GM19043 (cell line): ENCODE measurements at regions not wholly inside any gene's neighbourhood (a gene's known extent, or its start where the extent isn't known, plus 50 kb on each side); places are given as distances from the start of the nearest gene placed in this dataset.
"Not testable (repeated sequence)": the region's sequence is repeated elsewhere in the genome, so short reads cannot be mapped to it uniquely, and the experiment has no call there.

Source experiments
- ATAC-seq: cut with Tn5 transposase; IDR thresholded peaks from one replicate; pipeline ENCODE4 v1.9.1; 2021; ENCODE audit warnings: low read depth; ENCODE audit not compliant: unreplicated experiment

DNA sequence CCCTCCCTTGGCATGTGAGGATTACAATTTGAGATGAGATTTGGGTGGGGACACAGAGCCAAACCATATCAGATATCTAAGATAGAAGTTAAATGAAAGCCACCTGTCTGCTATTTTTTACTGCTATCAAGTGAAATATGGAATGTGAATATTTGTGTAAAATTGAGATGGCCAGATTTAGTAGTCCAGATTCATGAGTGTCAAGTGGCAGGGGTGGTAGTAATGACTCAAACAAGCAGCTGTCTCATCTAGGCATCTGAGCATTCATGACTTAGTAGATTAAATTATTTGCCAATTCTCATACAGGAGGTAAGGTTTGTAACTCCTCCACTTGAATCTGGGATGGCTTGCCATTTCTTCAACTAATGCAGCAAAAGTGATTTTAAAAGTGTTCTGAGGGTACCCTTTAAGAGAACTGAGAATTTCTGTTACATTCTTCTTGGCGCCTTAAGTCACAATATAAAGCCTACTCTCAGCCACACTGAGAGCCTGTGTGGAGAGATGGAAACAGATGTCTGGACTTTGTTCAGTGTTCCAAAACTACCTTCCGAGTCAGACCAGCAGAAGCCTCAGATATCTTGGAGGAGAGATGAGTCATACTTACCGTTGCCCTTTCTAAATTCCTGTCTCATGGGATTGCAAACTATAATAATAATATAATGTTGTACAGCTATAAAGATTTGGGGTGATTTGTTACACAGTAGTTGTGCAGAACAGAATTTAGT lies 1065.6 kb upstream of the TMPRSS15 start:
- no peak for ATAC-seq

DNA sequence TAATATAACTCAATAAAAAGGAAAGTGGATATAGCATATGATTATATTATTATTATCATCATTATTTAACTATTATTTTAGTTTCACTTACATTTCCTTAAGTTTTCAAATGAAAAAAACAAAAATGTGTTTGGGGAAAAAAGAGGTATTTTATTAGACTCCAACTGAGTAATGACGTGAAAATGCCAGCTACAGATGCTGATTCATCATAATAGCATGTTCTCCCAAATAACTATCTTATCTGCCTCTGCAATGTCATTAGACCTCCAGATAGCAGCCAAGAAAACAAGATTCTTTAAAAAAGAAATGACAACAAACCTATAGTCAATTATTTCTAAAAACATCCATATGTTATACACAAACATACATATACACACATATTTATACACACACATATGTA lies 1071.9 kb upstream of the TMPRSS15 start:
- no peak for ATAC-seq

DNA sequence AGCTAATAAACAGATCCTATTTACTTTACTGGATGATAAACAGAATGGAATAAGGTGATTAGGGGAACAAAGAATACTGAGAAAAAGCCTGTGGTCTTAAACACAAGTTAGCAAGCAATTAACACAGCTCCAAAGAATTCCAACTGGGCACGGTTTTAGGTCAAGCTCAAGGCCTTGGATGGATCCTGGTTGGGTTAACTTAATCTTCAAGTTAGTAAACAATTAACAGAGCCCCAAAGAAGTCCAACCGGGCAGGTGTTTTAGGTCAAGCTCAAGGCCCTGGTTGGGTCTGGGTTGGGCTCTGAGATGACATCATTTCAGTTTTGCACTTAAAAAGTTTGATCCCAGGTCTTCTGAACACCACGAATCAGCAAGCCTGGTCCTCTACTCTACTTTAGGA lies 1086.3 kb upstream of the TMPRSS15 start:
- ATAC-seq = no peak

DNA sequence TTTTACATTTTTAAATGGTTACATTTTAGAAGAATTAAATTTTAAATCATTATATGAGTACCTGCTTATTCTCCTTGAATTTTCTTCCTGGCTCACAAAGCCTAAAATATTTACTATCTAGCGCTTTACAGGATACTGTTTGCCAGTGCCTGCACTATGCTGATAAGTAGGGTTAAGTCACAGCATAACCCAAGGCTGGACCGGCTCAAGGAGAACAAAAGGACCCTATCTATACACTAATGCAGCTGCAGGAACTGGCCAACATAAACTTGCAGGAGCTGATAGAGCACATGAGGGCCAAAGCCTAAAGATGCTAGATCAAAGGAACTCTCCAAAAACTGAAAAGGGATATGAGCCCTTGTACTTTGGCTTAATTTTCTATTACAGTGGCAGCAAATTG lies 1086.9 kb upstream of the TMPRSS15 start:
- ATAC-seq = no peak

DNA sequence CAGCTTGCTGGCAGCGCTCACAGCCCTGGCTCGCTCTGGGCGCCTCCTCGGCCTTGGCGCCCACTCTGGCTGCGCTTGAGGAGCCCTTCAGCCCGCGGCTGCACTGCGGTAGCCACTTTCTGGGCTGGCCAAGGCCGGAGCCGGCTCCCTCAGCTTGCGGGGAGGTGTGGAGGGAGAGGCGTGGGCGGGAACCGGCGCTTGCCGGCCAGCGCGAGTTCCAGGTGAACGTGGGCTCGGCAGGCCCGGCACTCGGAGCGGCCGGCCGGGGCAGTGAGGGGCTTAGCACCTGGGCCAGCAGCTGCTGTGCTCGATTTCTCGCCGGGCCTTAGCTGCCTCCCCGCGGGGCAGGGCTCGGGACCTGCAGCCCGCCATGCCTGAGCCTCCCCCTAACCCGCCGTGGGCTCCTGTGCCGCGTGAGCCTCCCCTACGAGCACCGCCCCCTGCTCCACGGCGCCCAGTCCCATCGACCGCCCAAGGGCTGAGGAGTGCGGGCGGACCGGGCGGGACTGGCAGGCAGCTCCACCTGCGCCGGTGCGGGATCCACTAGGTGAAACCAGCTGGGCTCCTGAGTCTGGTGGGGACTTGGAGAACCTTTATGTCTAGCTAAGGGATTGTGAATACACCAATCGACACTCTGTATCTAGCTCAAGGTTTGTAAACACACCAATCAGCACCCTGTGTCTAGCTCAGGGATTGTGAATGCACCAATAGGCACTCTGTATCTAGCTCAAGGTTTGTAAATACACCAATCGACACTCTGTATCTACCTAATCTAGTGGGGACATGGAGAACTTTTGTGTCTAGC lies 1090.1 kb upstream of the TMPRSS15 start:
- ATAC-seq = not testable (repeated sequence)

DNA sequence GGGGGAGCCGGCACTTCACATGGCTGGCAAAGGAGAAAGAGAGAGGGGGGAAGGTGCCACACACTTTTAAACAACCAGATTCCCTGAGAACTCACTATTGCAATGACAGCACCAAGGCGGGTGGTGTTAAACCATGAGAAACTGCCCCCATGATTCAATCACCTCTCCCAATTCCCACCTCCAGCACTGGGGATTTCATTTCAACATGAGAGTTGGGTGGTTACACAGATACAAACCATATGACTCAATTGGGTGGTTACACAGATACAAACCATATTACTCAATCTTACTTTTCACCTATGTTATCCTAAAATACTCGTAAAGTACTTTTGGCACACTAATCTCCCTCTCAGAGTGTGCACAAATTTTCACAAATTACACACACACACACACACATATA lies 1097.5 kb upstream of the TMPRSS15 start:
- ATAC-seq = no peak

DNA sequence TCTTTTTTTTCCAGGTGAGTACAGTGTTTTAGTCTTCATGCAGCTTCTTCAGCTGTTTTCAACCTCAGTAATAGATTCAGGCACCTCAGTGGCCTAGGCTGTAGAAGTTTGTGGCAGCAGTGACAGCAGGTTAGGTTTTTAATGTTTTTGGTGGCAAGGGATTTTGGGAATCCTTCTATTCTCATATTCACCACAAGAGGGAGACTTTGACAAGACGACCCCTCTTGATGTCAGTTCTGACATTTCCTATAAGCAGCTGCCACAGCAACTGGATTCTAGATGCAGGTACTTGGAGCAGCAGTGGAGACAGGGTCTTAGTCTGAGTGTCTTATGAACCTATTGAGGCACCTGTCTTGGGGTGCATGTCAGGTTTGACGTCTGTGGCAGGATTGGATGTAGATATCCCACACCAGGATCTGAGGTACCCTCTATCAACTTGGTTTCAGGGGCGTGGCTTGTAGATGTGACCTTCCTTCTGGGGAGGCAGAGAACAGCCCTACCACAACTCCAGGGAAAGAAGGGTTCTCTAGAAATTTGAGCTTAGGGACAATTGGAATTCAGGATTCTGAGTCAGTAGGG lies 1104.2 kb upstream of the TMPRSS15 start:
- ATAC-seq = no peak

DNA sequence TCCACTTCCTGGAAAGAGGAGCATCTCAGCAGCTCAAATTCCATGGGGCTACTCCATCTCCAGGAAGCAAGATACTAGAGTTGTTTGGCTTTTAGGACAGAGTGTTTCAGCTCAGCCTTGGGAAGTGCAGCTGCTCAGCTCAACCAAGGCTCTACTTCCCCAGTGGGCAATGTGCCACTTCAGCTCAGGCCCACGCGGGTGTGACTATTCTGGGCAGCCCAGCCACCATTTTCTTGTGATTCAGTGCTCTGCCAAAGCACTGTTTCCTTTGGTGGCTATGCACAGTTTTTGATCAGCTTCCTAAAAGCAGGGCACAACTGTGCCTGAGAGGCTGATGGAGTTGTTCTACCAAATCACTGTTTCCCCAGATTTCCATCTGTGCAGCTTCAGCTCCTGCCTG lies 1104.9 kb upstream of the TMPRSS15 start:
- no peak for ATAC-seq

DNA sequence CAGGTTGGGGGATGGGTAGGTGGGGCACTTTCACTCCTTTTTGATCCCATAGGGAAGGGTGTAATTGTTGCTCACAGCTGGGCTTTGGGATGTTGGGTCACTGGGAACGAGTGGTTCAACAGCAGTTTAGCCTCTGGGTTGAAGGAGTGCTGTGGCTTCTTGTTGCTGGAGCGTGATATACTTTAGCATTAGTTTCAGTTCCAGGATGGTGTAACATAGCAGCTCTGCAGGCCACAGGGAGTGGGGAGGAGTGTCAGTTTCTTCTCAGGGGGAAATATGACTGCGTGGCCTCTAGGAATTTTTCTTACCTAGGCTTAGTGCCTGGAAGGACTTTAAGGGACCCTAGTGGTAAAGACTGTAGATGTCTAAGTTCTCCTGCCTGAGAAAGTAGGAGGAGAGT lies 1105.3 kb upstream of the TMPRSS15 start:
- no peak for ATAC-seq

DNA sequence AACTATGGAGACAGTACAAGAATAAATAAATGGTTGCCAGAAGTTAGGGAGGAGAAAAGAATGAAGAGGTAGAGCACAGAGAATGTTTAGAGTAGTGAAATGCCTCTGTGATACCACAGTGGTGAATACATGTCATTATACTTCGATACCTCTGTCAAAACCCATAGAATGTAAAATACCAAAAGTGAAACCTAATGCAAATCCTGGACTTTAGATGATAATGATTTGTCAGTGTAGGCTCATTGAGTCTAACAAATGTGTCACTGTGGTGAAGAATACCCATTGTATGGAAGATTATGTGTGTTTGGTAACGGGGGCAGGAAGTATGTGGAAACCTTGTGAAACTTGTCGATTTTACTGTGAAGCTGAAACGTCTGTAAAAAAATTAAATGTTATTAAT lies 1106.5 kb upstream of the TMPRSS15 start:
- ATAC-seq = no peak

DNA sequence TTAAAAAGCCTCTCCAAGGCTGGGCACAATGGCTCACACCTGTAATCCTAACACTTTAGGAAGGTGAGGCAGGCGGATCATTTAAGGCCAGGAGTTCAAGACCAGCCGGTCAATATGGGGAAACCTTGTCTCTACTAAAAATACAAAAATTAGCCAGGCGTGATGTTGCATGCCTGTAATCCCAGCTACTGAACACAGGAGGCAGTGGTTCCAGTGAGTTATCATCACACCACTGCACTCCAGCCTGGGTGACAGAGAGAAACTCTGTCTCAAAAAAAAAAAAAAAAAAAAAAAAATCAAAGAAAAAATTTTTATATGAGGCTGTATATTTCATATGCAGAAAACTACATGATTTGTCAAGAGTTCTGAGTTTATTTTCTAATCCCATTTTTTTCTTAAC lies 1107.1 kb upstream of the TMPRSS15 start:
- ATAC-seq = no peak

DNA sequence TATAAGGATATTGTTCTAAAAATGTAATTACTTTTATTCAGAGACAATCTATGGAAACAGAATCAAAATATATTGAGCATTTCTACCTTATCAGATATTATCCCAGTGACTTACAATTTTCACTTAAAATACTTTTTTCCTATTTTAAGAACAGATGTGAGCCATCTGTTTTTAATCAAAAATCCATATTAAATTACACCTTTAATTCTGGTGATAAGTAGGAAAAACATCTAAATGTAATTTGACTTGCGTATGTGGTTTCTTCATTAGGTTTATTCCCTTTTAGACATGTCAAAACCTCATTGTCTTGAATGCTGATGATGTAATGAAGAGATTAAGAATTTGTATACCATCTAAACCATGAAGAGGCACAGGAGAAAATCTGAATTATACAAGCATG lies 1118.8 kb upstream of the TMPRSS15 start:
- ATAC-seq = no peak

DNA sequence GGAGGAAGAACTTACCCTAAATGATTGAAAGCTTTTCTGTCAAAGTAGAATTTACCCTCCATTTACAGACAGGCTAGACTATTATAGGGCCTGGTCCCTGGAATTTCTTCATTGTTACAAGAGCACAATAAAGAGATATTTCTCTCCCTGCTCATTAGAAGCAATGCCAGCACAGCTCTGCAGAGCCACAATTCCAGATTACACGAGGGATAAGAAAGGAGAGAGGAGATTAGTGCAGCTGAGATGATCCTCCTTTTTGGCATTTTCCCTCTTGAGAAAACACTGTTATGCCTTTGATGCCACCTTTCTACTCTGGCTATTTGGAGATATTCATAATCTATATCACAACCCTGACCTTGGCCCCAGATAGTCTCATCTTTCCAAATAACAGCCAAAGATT lies 1119.5 kb upstream of the TMPRSS15 start:
- ATAC-seq = no peak

DNA sequence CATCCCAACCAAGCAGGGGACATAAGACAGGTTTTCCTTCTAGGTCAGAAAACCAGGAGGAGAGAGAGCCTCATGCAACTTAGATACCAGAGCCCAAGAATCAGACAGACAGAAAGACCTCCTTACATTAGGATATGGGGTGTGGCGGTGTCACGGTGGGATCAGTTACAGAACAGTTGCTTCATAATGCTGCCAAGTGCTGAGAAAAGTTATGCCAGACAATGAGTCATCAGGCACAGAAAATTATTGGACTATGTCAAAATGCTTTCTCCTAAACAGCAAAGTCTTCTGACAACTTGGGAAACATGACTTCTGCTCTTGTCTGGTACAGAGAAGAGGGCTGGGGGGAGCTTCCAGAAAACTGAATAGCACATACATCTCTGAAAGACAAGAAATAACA lies 1120.2 kb upstream of the TMPRSS15 start:
- ATAC-seq = no peak

DNA sequence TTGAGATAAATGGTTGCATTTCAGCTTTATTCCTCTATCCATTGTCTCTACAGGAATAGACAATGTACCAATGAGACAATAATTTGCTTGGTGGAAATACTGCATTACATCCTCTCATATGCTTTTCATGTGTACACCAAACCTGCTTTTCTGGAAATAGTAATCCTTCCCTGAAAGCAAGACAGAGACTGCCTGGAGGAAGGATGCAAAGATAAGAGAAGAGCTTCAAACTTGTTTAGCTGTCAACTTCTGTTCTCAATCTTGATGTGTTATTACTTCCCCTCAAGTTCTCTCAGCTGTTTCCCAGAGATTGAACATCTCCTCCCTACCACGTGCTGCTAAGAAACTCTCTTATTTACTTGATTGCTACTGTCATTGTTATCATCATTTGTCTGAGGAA lies 1125.4 kb upstream of the TMPRSS15 start:
- no peak for ATAC-seq

DNA sequence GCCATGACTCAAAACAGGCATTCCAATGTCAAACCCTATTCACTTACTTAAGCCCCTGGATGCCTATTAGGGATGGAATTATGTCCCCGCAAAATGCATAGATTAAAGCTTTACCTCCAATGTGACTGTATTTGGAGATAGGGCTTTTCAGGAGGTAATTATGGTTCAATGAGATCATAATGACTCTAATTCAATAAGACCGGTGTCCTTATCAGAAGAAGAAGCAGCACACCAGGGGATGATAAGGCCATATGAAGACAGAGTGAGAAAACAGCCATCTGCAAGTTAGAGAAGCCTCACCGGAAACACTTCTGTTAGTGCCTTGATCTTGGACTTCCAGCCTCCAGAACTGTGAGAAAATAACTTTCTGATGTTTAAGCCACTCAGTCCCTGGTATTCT lies 1131.8 kb upstream of the TMPRSS15 start:
- no peak for ATAC-seq

DNA sequence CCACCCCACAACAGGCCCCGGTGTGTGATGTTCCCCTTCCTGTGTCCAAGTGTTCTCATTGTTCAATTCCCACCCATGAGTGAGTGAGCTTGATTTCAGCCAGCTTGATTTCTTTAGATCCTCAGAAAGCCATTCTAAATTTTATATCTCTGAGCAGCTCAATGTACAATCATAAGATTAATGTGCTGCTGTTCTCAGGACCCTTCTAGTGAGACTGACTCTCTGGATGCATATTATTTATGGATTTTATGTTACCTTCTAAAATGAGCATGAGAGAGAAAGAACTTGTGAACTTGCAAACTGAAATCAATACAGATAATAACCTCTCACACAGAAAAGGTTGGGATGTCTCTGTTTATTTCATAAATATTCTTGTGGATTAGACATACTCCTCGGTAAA lies 1133.5 kb upstream of the TMPRSS15 start:
- ATAC-seq = no peak

DNA sequence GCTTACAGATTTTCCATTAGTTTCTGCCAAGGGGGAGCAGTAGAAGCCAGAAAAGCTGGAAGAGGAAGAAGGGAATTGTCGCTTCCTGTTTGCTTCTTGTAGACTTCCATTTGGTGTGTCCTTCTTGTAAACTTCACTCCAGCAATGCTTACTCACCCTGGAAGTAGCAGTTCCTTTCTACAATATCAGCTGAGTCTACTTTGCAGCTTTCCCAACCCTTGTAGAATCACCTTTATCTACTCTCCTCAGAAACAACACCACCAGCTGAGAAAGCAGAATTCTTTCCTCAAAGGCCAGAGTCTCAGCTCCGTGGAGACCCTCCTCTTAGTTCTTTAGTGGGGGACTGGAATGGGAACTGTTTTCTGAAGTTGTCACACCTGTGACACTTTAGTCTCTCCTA lies 1136.7 kb upstream of the TMPRSS15 start:
- no peak for ATAC-seq

DNA sequence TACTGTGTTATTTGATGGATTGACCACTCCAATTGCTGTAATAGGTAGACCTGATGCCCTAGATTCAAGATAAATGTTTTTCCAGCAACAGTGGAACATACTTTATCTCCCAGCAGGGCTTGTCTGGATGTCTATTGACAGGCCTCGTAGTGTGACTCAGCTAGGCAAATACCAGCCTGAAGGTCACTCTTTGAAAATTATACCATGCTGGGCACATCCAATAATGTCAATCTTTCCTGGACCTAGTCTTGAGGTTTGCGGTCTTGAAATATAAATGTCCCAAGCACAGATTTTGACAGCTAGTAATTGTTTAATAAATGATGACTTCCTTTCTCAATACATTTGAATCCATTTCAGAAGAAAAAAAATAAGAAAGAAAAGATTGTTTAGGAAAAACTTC lies 1138.0 kb upstream of the TMPRSS15 start:
- no peak for ATAC-seq

DNA sequence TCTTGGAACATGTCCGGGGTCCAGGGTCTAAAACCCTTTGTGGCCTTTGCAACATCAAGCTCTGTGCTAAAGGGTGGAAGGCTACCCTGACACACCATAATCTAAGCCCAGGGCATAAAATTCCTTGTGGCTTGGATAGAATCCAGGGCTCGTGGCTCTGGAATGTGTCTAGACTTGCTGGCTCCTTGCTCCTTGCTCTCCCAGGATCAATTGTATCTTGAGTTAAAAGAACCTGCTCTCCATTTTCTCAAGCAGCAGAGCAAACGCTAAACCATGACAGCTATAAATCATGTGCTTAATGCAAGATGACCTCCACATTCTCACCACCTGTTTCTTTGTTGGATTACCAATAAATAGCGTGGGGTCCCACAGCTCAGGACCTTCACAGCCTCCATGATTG lies 1140.9 kb upstream of the TMPRSS15 start:
- not testable (repeated sequence) for ATAC-seq

DNA sequence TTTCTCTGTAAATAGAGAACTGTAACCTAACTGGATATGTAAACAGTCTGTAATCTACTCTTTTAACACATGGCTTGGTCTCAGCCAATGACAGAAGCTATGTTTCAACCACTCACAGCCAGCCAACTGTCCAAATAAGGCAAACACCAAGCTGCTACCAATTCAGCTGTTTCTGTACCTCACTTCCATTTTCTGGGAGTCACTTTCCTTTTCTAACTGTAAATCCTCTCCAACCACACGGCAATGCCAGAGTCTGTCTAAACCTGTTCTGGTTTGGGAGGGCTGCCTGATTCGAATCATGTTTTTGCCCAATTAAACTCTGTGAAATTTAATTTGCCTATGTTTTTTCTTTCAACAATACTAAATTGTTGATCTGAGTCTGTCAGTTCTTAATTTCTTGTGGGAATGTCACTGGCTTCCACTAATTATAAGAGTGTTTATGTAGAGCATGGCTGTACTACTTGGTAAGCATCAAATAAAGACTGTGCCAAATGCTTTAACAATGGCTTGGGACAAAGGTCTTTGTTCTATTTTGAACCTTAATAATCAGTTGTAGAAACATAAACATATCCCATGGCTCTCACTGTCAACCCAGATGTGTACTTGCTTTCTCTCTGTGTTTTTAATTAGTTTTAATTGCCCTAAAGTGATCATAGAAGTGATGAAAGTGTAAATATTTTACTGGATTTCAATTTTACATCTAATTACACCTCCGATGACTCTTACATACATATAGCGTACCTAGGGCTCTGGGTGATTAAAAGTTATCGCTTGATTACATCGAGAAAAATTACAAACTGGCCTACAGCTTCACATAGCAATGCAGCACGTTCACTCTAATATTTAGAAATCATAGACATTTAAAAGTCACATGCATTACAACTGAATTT lies 1144.6 kb upstream of the TMPRSS15 start:
- no peak for ATAC-seq
